ENCODE measurements at regions not wholly inside any gene's neighbourhood (a gene's known extent, or its start where the extent isn't known, plus 50 kb on each side); places are given as distances from the start of the nearest gene placed in this dataset.

DNA sequence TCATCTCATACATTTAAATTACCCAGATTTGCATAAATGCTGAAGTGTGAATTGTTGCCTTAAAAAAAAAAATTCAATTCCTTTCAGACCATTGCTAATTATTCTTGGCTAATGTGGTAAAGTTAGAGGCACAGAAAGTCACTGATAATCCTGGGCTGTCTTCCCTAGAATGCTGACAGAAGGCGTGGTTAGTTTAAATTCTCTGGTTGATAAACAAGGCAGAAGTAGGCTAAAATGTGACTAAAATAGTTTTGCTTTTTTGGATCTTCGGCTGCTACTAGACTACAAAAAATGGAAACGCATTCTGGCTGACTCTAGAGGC, 193.7 kb downstream of the OTOL1 start:
- no peak overlapping the region for H3K4me2 ChIP-seq (ENCODE audit: insufficient read depth, low read length)
- H3K9me3 ChIP-seq (replicated peaks; ENCODE audit: control insufficient read depth, insufficient read depth, low read depth, low read length): no peaks in the 10 kb centered on the region; the same call in 1 of the 2 replicates
- ChIA-PET CTCF (ENCODE audit: low intra/inter-chr PET ratio) (no interaction called here), POLR2A (no interaction called here)
- ATAC-seq (no peak), DNase-seq (ENCODE audit: extremely low read depth in 1 of 4, low spot score in 3 of 4) (no peak), FAIRE-seq (no peak)
- no peaks in the 10 kb centered on the region for H3K36me3 ChIP-seq (ENCODE audit: control insufficient read depth, insufficient read depth, low read length)
- in situ Hi-C loops (cut with MboI) (no loop called here), intact Hi-C loops (cut with micrococcal nuclease) (no loop called here)
- no TSS peak for BruUV-seq (replicated peaks)
- H2AFZ ChIP-seq (ENCODE audit: low read depth, low read length): no peak overlapping the region
- no peaks in the 10 kb centered on the region for H3K4me1 ChIP-seq (replicated peaks in 1 of 2; ENCODE audit: control insufficient read depth in 2 of 2, insufficient read depth in 2 of 2, low read length in 2 of 2)
- WGBS (ENCODE audit: insufficient coverage, low coverage, missing lambda C conversion rate): 0% methylated on average over 3 of the region's 3 CpGs
- H3K4me3 ChIP-seq: no peak overlapping the region
- H3K9ac ChIP-seq (ENCODE audit: insufficient read depth in 1 of 2, low read depth in 2 of 2, low read length in 2 of 2): no peak overlapping the region
- no peaks in the 10 kb centered on the region for H4K20me1 ChIP-seq (replicated peaks; ENCODE audit: control insufficient read depth, insufficient read depth, low read length)
- no peaks in the 10 kb centered on the region for H3K9me1 ChIP-seq (ENCODE audit: control insufficient read depth, insufficient read depth, low read length)
- H3K27me3 ChIP-seq (ENCODE audit: control insufficient read depth in 2 of 2, insufficient read depth in 2 of 2, low read length in 2 of 2): no peaks in the 10 kb centered on the region
- H3K27ac ChIP-seq (ENCODE audit: extremely low read depth, low read depth, low read length): no peak overlapping the region
- TF ChIP-seq, protein P1, sequence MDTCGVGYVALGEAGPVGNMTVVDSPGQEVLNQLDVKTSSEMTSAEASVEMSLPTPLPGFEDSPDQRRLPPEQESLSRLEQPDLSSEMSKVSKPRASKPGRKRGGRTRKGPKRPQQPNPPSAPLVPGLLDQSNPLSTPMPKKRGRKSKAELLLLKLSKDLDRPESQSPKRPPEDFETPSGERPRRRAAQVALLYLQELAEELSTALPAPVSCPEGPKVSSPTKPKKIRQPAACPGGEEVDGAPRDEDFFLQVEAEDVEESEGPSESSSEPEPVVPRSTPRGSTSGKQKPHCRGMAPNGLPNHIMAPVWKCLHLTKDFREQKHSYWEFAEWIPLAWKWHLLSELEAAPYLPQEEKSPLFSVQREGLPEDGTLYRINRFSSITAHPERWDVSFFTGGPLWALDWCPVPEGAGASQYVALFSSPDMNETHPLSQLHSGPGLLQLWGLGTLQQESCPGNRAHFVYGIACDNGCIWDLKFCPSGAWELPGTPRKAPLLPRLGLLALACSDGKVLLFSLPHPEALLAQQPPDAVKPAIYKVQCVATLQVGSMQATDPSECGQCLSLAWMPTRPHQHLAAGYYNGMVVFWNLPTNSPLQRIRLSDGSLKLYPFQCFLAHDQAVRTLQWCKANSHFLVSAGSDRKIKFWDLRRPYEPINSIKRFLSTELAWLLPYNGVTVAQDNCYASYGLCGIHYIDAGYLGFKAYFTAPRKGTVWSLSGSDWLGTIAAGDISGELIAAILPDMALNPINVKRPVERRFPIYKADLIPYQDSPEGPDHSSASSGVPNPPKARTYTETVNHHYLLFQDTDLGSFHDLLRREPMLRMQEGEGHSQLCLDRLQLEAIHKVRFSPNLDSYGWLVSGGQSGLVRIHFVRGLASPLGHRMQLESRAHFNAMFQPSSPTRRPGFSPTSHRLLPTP (IDR thresholded peaks at IDR 0.05; ENCODE audit: borderline replicate concordance, extremely low read depth, insufficient read length): no peak
- no peak for TF ChIP-seq MTA2 (IDR thresholded peaks at IDR 0.05; ENCODE audit: low read depth)
- TF ChIP-seq, protein P2, sequence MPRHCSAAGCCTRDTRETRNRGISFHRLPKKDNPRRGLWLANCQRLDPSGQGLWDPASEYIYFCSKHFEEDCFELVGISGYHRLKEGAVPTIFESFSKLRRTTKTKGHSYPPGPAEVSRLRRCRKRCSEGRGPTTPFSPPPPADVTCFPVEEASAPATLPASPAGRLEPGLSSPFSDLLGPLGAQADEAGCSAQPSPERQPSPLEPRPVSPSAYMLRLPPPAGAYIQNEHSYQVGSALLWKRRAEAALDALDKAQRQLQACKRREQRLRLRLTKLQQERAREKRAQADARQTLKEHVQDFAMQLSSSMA (CRISPR knock-in tag; IDR thresholded peaks at IDR 0.05): no peak
- no peak for TF ChIP-seq LCOR (CRISPR knock-in tag; IDR thresholded peaks at IDR 0.05)
- TF ChIP-seq, protein P3, sequence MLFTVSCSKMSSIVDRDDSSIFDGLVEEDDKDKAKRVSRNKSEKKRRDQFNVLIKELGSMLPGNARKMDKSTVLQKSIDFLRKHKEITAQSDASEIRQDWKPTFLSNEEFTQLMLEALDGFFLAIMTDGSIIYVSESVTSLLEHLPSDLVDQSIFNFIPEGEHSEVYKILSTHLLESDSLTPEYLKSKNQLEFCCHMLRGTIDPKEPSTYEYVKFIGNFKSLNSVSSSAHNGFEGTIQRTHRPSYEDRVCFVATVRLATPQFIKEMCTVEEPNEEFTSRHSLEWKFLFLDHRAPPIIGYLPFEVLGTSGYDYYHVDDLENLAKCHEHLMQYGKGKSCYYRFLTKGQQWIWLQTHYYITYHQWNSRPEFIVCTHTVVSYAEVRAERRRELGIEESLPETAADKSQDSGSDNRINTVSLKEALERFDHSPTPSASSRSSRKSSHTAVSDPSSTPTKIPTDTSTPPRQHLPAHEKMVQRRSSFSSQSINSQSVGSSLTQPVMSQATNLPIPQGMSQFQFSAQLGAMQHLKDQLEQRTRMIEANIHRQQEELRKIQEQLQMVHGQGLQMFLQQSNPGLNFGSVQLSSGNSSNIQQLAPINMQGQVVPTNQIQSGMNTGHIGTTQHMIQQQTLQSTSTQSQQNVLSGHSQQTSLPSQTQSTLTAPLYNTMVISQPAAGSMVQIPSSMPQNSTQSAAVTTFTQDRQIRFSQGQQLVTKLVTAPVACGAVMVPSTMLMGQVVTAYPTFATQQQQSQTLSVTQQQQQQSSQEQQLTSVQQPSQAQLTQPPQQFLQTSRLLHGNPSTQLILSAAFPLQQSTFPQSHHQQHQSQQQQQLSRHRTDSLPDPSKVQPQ (CRISPR knock-in tag; IDR thresholded peaks at IDR 0.05; ENCODE audit: borderline replicate concordance): no peak
- TF ChIP-seq ZSCAN29 (IDR thresholded peaks at IDR 0.05): no peak
- TF ChIP-seq HDAC8 (tag; IDR thresholded peaks at IDR 0.05): no peak
- TF ChIP-seq TEAD4 (IDR thresholded peaks at IDR 0.05; ENCODE audit: low read length): no peak
- TF ChIP-seq TEAD4 (CRISPR knock-in tag; IDR thresholded peaks at IDR 0.05; ENCODE audit: borderline replicate concordance): no peak
- no peak for TF ChIP-seq TBP (optimal IDR thresholded peaks at IDR 0.05; ENCODE audit: low read depth, low read length)
- no peak for TF ChIP-seq STAG1 (CRISPR knock-in tag; IDR thresholded peaks at IDR 0.05; ENCODE audit: borderline replicate concordance)
- no peak for TF ChIP-seq POLR3A (IDR thresholded peaks at IDR 0.05; ENCODE audit: borderline replicate concordance, extremely low read depth, insufficient read depth, insufficient read length)
- TF ChIP-seq, protein P4, sequence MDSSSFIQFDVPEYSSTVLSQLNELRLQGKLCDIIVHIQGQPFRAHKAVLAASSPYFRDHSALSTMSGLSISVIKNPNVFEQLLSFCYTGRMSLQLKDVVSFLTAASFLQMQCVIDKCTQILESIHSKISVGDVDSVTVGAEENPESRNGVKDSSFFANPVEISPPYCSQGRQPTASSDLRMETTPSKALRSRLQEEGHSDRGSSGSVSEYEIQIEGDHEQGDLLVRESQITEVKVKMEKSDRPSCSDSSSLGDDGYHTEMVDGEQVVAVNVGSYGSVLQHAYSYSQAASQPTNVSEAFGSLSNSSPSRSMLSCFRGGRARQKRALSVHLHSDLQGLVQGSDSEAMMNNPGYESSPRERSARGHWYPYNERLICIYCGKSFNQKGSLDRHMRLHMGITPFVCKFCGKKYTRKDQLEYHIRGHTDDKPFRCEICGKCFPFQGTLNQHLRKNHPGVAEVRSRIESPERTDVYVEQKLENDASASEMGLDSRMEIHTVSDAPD (CRISPR knock-in tag; IDR thresholded peaks at IDR 0.05): no peak
- no peaks in the 10 kb centered on the region for H3K79me2 ChIP-seq (ENCODE audit: control insufficient read depth, insufficient read depth, low read length)
